ENCODE measurements at regions not wholly inside any gene's neighbourhood (a gene's known extent, or its start where the extent isn't known, plus 50 kb on each side); places are given as distances from the start of the nearest gene placed in this dataset.

- TF ChIP-seq POLR2AphosphoS5 (IDR thresholded peaks at IDR 0.05): no peak
- TF ChIP-seq POLR2A (IDR thresholded peaks at IDR 0.05): no peak
- TF ChIP-seq CTCF (IDR thresholded peaks at IDR 0.05): no peak
- no peak for TF ChIP-seq EP300 (IDR thresholded peaks at IDR 0.05; ENCODE audit: low read depth)
These were observed 177.2 kb downstream of the NR4A2 start for GRCh38 chr2:156155319-156155718.
